GM18511 (cell line): ENCODE measurements at regions not wholly inside any gene's neighbourhood (a gene's known extent, or its start where the extent isn't known, plus 50 kb on each side); places are given as distances from the start of the nearest gene placed in this dataset.

Experiments
- ATAC-seq: cut with Tn5 transposase; IDR thresholded peaks from one replicate; pipeline ENCODE4 v1.9.1; 2021; ENCODE audit warnings: mild to moderate bottlenecking, moderate library complexity; ENCODE audit not compliant: unreplicated experiment

DNA sequence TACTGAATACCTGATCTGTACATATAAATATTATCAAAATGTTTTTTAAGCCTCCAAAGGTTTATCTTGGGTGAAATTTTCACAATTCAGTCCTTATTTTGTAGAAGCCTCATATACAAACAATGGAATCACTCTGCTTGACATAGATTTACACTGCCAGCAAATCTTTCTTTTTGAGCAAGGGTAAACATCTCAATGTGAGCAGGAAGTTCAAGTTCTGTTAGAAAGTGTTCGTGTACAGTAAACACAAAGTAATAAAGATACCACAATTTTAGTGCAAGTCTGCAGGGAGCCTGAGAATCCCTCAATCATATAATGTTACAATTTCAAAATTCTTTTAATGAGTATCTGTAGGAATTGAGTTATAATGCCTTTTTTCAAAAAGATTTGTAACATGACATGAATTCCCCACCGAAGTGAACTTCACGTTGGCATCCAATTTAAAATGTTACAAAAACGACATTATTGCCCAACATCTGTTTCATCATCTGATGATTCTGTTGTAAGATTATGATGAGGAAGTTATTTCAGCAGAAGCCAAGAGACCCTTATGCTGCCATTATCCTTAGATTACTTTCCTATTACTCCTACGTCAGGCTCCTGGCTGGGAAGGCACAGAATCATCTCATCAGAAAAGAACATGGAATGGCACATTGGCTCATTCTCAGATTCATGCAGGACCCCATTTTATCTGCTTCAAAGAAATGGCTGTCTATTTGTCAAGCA is 283.9 kb upstream of the ACVR2A start:
- ATAC-seq, result no peak

DNA sequence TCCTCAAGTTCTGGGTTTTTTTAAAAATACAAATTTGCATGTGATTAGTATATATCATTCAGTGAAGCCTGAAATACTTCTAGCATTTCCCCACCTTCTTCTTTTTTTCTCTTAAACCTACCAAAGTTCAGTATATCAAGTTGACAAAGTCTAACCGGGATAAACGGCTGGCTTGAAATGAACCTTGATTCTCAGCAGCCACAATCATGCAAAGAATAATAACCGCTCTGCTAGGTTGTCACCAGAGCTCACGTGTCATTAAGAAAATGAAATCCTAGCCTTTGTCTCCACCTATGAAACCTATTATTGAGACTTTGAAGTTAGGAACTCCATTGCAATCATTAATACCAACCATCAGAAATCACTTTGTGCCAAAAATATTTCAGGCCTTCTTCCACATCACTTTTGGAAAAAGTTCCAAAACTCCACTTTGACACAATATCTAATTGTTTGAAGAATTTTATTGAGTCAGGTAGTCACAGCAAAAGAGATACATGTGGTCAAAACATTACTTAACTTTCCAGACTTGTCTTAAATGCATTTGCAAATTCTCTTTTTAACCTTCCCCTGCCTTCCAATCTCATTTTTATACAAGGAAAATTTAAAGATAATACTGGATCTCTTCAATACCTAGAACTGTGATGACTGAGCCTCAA is 285.6 kb upstream of the ACVR2A start:
- ATAC-seq, result no peak

DNA sequence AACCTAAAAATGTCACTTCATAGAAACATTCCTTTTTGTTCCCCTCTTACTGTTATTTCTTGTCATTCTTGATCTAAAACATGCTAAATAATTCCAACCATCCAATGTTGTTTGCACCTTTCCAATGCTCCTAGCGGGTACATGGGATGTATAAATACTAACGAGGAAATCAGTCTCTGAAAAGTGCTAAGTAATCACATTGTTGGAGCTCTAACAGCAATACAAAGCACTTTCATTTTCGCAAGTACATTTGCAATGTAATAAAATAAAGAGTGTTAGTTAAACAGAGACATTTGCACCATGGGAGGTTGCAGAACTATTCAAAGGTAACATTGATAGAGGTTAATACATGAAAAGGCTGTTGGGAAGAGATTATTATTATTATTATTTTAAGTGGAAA is 286.2 kb upstream of the ACVR2A start:
- ATAC-seq, result no peak

DNA sequence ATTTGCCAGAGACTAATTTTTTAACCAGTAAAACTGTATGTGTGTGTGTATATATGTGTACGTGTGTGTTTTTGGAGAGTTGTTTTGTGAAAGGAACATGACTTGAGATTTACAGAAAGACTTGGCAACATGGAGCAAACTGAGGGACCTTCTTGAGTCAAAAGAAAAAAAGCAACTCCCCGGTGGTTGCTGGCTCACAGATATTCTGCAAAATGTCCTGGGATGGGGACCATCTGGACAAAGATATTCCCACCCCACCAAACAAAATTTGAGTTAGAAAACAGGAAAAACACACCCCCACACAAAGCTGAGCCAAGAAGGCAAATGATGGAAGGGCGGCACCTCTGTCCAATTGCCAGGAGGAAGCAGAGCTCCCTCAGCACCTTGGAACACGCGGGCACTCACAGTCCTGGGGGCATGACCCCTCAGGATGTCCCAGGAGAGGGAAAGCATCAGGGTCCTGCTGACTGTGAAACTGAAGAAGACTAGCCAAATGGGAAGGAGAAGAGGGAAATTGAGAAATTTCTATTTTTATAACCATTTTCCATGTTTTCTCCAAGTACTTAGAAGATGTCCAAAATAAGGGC is 290.2 kb upstream of the ACVR2A start:
- ATAC-seq, result no peak

DNA sequence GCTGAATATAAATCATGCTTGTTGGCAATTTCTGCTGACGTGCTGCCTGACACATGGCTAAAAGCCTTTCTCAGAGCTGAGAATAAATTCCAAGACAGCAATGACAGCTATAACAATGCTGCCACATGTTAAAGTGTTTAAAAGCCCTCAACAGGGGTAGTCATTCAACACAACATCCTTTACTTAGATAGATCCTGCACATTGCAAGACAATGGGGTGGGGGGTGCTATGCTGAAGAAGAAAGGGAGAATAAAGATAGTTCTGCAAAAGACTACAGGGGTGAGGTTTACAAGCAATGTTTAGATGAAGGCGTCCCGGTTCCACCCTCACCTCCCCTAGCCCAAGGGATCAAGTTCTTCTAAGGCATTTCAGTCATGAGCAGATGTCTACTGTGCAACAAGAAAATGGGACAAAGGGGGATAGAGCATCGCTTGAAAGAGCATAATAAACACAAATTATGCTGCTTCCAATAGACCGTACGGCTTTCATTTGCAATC is 291.0 kb upstream of the ACVR2A start:
- no peak for ATAC-seq

DNA sequence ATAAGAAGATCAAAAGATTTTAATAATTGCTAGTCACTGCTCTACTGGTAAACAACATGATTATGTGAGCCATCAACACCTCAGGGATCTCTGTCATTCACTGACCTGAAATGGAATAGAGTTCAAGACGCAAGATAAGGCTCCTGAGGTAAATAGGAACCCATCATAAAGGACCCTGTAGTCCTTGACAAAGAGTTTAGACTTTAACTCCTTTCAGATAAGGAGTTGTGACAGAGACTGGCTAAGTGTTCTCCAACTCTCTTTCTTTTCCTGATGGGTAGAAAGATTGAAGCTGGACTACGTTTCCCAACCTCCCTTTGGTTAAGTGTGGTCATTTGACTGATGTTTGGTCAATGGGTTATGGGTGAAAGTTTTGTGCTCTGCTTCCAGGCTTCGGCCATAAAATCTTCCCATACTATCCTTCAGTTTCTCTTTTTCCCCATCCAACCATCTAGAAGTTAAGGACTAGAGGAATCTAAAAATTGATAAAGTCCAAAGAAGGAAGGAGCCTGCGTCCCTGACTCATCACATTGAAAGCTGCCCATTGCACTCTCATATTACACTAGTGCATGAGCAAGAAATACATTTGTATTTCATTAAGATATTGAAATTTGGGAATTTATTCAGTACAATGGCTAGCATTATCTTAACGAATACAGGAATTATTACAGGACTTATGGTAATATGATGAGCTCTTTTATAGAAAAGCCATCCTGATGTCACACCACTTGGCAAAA is 293.7 kb upstream of the ACVR2A start:
- ATAC-seq, result no peak

DNA sequence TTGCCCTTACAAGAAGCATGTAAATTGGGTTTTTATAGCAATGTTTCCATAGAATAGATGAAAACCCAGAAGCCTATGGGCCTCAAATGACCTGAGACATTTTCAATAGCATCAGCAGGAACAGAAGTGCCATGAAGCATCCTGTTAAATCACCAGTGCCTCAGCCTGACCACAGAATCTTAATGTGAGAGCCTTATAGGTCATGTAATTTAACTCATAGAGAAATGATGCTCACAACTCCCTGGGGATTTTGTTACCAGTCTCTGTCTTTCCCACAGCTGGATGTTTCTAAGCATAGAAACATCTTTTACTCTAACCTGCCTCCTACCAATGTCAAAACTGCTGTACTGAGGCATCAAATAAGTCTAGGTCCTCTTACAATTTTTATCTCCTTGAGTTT is 295.8 kb upstream of the ACVR2A start:
- no peak for ATAC-seq

DNA sequence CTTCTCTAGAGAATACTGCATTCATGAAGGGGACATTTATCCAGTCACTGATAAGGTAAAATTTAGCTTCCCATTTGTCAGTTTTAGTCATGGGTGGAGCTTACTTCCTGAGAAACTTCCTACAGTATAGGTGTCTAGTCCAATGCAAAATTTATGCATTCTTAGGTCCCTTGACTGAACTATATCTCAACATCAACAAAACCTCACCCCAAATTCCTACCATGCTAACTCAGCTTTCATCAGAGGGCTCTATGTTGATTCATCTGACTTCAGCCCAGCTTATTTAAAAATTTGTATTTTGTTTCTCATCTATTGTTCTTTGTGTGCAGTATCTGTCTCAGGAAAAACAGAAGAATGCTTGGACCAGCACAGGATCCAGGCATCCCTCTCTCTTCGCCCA is 296.4 kb upstream of the ACVR2A start:
- no peak for ATAC-seq

DNA sequence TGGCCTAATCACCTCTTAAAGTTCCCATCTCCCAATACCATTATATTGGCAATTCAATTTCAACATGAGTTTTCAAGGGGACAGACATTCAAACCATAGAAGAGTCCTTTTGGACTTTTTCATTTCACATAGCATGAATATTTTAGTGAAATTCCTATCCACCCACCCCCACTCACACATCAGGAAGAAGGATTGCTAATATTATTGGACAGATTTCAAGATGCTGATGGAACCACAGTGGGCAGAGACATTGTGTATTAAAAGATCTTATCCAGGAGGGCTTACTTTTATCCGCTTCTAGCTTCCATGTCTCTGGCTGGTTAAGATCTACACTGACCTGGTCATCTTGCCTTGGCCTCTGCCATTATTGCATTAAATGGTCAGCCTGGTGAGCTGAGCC is 297.4 kb upstream of the ACVR2A start:
- no peak for ATAC-seq

DNA sequence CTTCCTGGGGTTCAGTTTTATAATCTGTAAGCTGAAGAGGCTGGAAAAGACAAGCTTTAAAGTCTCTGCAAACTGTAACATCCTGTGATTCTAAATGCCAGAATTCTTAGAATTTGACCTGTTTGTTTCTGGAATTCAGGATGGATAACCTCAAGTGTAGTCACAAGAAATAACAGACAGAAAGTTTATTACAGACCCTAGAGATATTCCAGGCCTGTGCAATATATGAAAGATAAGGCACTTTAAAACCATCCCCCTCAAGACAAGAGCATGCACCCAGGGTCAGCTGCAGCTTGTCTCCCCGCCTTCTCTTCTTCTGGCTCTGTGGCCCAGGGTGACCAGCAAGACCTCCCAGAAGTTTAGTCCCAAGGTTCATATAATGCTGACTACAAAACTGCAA is 298.7 kb upstream of the ACVR2A start:
- ATAC-seq, result no peak

DNA sequence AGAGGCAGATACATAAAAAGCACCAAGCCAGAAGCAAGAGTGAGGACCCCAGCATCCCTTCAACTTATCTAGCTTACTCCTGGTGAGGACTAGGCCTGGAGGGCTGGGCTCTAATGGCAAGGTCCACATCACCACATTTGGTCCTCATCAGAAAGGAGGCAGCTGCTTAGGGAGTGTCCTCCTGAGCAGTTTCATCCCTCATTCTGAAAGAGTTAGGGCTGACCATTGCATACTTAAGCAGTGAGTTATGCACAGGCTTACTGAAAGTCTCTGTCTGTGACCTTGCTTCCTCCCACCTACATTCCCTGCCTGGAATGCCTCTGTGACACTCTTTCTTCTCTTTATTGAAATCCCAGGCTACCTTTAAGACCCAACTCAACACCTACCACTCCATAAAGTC is 301.8 kb upstream of the ACVR2A start:
- no peak for ATAC-seq

DNA sequence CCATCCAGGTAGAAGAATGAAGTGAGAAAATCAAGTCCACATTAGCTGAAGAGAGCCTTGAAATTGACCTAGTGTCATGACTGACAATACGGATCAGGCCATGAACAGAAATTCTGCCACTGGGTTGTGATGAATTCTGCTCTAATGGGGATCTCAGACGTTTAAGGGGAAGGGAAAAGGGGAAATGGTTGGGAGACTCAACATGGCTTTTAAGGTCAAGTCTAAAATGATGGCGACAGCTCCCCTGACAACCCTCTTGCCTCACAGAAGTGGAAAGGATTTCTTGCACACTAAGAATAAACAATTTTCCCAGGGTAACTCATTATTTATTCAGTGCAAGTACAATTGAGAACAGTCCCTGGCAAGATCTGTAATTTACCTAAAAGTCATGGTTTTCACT is 302.5 kb upstream of the ACVR2A start:
- no peak for ATAC-seq

DNA sequence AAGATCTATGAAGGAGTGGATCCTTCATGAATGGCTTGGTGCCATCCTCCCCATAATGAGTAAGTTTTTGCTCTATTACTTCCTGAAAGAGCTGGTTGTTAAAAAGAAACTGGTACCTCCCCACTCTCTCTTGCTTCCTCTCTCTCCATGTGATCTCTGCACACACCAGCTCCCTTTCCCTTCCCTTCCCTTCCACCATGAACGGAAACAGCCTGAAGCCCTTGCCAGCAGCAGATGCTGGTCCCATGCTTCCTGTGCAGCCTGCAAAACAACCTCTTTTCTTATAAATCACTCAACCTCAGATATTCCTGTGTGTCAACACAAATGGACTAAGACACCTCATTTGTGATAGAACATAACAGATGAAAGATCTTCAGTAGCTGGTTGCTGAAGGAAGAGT is 303.5 kb upstream of the ACVR2A start:
- ATAC-seq, result no peak

DNA sequence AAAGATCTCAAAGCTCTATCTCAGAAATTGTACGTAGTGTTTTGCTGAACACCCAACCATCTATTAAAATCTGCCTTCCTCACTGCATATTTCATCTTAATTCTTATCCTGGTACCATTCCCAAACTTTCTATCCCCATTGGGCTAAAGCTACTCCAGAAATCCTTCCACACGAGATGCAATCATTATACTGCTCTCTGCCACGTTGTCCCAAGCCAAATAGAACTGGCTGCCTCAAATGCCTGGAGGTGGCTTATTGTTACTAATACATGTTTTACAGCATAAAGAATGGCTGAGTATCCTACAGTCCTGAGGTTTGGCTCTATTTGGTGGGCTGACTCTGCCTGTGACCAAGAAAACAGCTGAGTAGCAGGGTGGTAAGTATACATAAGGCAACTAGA is 306.0 kb upstream of the ACVR2A start:
- no peak for ATAC-seq

DNA sequence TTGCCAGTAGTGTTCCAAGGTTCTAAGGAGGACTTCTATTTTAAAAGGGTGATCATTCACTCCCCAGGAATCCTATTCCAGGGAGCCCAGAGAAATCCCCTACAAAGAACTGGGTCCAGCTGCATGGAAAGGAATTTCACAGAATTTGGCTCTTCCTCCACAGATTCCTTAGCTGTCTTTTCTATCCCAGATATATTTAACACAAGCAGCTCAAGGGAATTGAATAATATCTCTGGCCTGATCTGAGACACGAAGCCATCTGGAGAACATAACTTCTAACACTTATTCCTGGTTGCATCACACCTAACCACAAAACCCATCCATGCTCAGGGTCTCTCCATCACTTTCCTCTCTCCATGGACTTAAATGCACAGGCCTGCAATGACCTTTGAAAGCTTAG is 306.7 kb upstream of the ACVR2A start:
- no peak for ATAC-seq

DNA sequence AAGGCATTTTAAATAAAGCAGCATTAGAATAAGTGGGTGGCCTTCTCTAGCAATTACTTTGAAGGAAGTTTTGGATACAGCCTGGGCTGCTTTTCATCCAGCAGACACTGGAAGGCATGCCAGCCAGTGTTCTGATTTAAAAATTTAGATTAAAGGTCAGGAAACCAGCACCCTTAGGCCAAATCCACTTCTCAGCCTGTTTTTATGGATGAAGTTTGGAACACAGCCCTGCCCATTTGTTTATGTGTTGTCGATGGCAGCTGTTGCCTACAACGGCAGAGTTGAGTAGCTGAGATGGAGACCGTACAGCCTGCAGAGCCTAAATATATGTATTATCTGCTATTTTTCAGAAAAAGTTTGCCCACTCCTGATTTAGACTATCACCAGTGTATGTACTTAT is 313.6 kb upstream of the ACVR2A start:
- ATAC-seq, result no peak

DNA sequence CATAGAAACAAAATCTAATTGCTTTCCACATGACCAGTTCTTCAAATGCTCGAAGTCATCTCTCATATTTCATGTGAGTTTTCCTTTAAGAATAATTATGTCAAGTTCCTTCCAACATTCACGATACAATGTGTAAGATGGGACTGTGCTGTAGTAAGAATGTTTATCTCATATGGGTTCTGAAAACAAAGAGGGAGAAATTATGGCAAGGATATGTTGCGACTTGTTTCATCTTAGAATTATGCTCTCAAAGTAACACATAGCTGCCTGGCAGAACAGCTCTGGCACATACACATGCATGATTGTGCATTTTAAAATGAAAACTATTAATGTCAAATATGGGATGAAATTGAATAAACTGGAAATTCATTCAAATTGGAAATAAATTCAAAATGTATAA is 314.8 kb upstream of the ACVR2A start:
- no peak for ATAC-seq

DNA sequence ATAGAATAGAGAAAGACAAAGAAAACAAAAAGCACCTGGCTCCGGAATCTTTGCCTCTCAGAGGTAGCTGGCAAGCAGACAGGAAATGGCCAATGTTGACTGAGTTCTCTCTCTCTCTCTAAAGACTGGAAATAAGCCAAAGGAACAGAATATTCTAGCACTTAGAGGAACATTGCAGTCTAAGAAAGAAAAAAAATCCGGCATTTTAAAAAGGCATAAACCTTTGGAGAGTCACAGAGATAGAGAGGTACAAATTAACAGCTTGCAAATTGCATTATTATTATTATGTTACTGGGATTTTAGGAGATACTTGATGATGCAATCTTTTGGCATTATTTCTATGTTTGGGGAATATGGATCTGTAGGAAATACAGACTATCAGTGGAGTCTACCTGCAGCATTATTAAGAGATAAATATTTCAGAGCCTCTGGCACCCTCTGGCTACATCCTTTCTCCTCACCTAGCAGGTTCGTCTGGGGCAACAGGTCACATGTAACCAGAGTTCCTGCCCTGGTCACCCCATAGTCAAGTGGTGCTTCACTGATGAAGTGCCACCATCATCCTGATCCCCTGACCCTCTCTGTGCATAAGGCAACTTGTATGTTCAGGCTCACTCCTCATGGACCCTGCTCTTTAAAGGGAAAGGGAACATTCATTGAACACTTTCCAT is 318.9 kb upstream of the ACVR2A start:
- no peak for ATAC-seq

DNA sequence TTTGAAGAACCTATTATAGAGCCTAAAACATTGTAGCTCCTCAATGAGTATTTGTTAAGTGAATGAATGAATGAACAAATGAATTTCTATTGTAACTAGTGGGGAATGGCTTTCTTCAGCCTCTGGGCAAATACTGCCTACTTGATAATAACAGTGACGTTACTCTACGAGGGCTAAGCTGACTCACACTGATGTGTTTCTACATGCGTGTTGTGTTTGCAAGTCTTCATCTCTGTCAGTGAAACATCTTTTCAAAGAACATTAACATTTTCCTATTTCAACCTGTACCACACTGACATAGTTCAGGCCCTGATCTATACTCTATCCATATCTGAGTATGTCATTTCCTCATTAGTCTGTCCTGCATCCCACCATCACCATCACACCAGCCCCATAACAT is 319.9 kb upstream of the ACVR2A start:
- ATAC-seq, result no peak

DNA sequence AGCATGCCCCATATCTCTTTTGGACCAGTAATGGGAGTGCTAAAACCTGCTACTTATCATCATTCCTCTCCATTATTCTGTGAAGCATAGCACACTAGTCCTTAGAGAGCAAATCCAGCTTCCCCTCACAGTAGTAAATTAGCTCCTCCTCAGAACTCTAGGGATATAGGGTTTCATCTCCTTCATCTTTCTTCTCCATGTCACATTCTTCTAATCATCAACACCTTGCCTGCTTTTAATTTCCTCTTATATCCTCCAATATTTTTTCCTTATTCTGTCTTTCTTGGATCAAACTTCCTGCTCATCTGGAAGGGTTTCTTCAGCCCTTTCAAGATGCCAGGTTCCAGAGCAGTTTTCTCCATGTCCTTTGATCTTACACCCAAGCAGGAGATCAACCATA is 321.4 kb upstream of the ACVR2A start:
- ATAC-seq, result no peak

DNA sequence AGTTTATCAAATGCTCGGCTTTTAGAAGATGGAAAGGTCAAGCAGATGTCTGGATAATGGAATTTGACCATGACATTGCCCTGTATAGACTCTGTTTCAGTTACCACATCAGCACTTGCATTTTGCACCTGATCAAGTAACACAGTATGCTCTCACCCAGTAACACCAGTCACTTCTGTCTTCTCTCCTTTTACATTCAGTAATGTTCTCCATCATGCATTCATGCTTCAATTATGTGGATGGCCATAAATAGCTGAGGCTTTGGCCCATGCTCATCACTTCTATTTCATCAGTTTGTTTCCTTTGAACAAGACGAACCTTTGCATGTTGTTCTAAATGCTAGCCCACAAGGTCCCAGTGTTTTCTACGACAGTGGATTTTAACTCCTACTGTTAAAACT is 322.9 kb upstream of the ACVR2A start:
- no peak for ATAC-seq
